Lung (tissue), 11 donors: ENCODE measurements at regions not wholly inside any gene's neighbourhood (a gene's known extent, or its start where the extent isn't known, plus 50 kb on each side); places are given as distances from the start of the nearest gene placed in this dataset.

Experiments used
- ATAC-seq: fragments of 200-7000 bp; cut with Tn5 transposase; one replicate; pipeline ENCODE4 v1.9.1; 2020; ENCODE audit warnings: moderate number of reproducible peaks; ENCODE audit not compliant: insufficient read depth, low FRiP score
- DNase-seq, 3 donors: peaks; one replicate each; pipeline ENCODE4 v3.0.0-alpha.2; 2013 to 2017
- H3K27ac ChIP-seq, 2 donors: one replicate each; pipeline ENCODE4 v1.5.1; 2013; ENCODE audit warnings: mild to moderate bottlenecking in 2 of 2, moderate library complexity in 2 of 2, control low read depth in 1 of 2, inconsistent platforms in 1 of 2, low read depth in 1 of 2, low read length in 1 of 2
- H3K27me3 ChIP-seq, 3 donors: one replicate each; pipeline ENCODE4 v1.5.1; 2013; ENCODE audit warnings: low read length in 2 of 3; ENCODE audit not compliant: control insufficient read depth in 3 of 3, insufficient read depth in 3 of 3
- H3K36me3 ChIP-seq, 4 donors: one replicate each; pipeline ENCODE4 v1.5.1; 2013; ENCODE audit warnings: low read length in 4 of 4, mild to moderate bottlenecking in 1 of 4, moderate library complexity in 1 of 4; ENCODE audit not compliant: control insufficient read depth in 4 of 4, insufficient read depth in 4 of 4
- H3K4me1 ChIP-seq, 5 donors: one replicate each; pipeline ENCODE4 v1.5.1; 2013; ENCODE audit warnings: low read length in 5 of 5, mild to moderate bottlenecking in 2 of 5, moderate library complexity in 1 of 5; ENCODE audit not compliant: control insufficient read depth in 5 of 5, insufficient read depth in 5 of 5
- H3K4me3 ChIP-seq: one replicate; pipeline ENCODE4 v1.5.1; 2013; ENCODE audit warnings: mild to moderate bottlenecking, control low read depth, moderate library complexity
- H3K9ac ChIP-seq, 2 donors: one replicate each; pipeline ENCODE4 v1.5.1; 2013; ENCODE audit warnings: low read length in 2 of 2, control low read depth in 1 of 2; ENCODE audit not compliant: insufficient read depth in 1 of 2
- H3K9me3 ChIP-seq, 4 donors: one replicate each; pipeline ENCODE4 v1.5.1; 2013; ENCODE audit warnings: low read length in 3 of 4, mild to moderate bottlenecking in 1 of 4, moderate library complexity in 1 of 4; ENCODE audit not compliant: control insufficient read depth in 4 of 4, insufficient read depth in 3 of 4
- WGBS, 2 donors: extraction: QIAGEN DNeasy Blood & Tissue Kit; methylation state at CpG; one replicate each; pipeline ENCODE4 v1.1.7; 2013; 5-methylcytosine and 5-hydroxymethylcytosine counted together
- TF ChIP-seq, protein P1 (sequence below): IDR thresholded peaks from 2 replicates; pipeline ENCODE4 v1.5.1; 2012; ENCODE audit warnings: mild to moderate bottlenecking; ENCODE audit errors: control extremely low read depth, extremely low read depth
- donor health status: control.
- donor health status: control.
- donor health status: Bipolar disorder and iron deficiency.
- donor health status: healthy.
- donor health status: DM: yes; HTN: yes; CAD: no.

DNA sequence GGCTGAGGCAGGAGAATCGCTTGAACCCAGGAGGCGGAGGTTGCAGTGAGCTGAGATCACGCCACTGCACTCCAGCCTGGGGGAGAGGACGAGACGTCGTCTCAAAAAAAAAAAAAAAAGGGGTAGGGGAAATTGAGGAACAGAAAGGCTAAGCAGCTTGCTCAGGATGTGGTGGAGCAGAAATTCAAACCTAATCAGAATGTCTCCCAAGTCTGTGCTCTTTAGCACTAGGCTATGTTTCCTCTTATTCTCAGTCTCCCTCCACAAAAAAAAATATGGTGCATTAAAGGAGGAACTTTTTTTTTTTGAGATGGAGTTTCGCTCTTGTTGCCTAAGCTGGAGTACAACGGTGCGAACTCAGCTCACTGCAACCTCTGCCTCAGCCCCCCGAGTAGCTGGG, 114.2 kb downstream of the SLC16A1 start:
- ATAC-seq (no peak), DNase-seq (peak in 1 of 3 donors; percentile 10)
- Histone ChIP-seq H3K4me1 (peaks cover 0 to 4% (median 0%) of the 10 kb centered on the region in 5 donors), H3K27me3 (no peaks in the 10 kb centered on the region), H3K9ac (no peak overlapping the region), H3K27ac (no peak overlapping the region), H3K9me3 (no peaks in the 10 kb centered on the region), H3K36me3 (no peaks in the 10 kb centered on the region), H3K4me3 (no peak overlapping the region)
- WGBS, 2 donors = 53 to 66% methylated on average over 10 of the region's 10 CpGs
- TF ChIP-seq, protein P1, sequence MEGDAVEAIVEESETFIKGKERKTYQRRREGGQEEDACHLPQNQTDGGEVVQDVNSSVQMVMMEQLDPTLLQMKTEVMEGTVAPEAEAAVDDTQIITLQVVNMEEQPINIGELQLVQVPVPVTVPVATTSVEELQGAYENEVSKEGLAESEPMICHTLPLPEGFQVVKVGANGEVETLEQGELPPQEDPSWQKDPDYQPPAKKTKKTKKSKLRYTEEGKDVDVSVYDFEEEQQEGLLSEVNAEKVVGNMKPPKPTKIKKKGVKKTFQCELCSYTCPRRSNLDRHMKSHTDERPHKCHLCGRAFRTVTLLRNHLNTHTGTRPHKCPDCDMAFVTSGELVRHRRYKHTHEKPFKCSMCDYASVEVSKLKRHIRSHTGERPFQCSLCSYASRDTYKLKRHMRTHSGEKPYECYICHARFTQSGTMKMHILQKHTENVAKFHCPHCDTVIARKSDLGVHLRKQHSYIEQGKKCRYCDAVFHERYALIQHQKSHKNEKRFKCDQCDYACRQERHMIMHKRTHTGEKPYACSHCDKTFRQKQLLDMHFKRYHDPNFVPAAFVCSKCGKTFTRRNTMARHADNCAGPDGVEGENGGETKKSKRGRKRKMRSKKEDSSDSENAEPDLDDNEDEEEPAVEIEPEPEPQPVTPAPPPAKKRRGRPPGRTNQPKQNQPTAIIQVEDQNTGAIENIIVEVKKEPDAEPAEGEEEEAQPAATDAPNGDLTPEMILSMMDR = no peak

DNA sequence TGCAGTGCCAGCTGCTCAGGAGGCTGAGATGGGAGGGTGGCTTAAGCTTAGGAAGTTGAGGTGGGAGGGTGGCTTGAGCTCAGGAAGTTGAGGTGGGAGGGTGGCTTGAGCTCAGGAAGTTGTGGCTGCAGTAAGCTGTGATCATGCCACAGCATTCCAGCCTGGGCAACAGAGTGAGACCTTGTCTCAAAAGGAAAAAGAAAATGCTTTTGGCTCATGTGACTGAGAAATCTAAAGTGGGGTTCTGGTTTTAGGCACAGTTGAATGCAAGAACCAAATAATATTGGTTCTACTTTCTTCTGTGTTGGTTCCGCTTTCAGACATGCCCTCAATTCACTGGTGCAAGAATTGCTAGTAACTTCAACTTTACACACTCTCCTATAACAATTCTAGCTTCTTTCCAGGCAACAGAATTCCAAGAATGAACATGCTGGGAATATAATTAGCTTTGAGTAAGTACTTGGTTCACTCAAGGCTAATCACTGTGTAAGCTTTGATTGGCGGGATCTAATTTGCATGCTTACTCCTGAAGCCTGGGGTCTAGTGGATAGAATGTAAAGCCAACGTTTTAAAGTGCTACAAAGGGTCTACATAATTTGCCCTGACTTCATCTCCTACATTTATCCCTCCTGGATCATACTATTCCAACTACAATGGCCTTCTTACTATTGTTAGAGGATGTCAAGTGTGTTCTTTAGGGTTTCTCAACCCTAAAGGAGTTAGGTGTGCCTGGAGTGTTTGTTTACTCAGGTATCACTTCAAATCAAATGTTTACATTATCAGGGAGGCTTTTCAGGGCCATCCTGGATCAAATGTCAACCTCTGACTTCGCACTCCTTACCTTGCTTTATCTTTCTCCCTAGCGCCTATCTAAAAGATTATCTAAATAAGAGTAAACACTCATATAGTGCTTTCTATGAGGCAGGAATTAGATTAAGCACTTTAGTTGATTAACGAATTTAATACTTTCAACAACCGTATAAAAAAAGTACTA, 115.1 kb downstream of the SLC16A1 start:
- Histone ChIP-seq H3K27me3 (no peaks in the 10 kb centered on the region), H3K27ac (no peak overlapping the region), H3K9me3 (no peaks in the 10 kb centered on the region), H3K4me3 (no peak overlapping the region), H3K9ac (no peak overlapping the region), H3K4me1 (peaks cover 0 to 4% (median 0%) of the 10 kb centered on the region in 5 donors), H3K36me3 (no peaks in the 10 kb centered on the region)
- DNase-seq (no peak), ATAC-seq (no peak)
- 49 to 59% methylated on average over 7 of the region's 7 CpGs for WGBS, 2 donors
- TF ChIP-seq, protein P1 = no peak

DNA sequence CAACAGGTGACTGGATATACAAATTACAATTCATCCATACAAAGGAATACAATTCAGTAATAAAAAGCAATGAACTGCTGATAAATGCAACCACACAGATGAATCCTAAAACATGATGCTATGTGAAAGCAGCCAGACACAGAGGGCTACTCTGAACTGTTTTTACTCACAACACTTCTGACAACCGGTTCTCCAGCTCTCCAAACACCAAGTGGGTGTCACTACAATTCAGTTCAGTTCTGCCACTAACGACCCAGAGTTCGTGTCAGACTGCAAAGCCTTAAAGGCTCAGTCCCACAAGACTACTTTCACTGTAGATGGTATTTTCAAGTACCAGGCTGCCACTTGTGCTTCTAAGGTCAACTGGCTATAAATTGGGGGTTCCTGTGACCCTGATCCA, 119.4 kb downstream of the SLC16A1 start:
- no peak overlapping the region for H3K9ac ChIP-seq
- WGBS, 2 donors = 41 to 43% methylated on average over 3 of the region's 3 CpGs
- ATAC-seq (no peak), DNase-seq (peak in 2 of 3 donors; percentile 31 to 49)
- no peaks in the 10 kb centered on the region for H3K27me3 ChIP-seq
- TF ChIP-seq, protein P1 = no peak
- no peaks in the 10 kb centered on the region for H3K36me3 ChIP-seq
- H3K27ac ChIP-seq = no peak overlapping the region
- no peak overlapping the region for H3K4me3 ChIP-seq
- H3K9me3 ChIP-seq = peaks cover 0 to 2% (median 0%) of the 10 kb centered on the region in 4 donors
- peaks cover 0 to 4% (median 0%) of the 10 kb centered on the region in 5 donors for H3K4me1 ChIP-seq
